GM21529 (cell line): ENCODE measurements at regions not wholly inside any gene's neighbourhood (a gene's known extent, or its start where the extent isn't known, plus 50 kb on each side); places are given as distances from the start of the nearest gene placed in this dataset.

Source experiments
- ATAC-seq: cut with Tn5 transposase; IDR thresholded peaks from one replicate; pipeline ENCODE4 v1.9.1; 2021; ENCODE audit not compliant: unreplicated experiment

DNA sequence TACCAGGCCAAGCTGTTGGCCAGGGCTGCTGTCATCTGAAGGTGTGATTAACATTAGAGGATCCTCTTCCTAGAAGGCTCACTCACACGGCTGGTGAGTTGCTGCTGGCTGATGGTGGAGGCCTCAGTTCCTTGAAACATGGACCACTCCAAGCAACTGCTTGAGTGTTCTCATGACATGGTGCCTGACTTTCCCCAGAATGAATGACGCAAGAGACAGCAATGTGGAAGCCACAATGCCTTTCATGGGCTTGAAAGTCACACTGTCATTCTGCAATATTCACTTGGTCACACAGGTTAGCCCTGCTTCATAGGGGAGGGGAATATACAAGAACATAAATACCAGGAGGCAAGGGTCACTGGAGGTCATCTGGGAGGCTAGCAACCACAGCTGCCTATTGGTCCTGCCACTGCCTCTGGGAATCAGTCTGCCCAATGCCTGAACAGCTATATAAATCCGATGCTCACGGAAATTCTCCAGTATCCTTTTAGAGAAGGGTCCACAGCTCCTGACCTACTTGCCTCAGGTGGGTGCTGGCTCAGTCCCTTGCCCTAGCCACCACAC, 97.1 kb upstream of the MAML3 start:
- ATAC-seq, result no peak

DNA sequence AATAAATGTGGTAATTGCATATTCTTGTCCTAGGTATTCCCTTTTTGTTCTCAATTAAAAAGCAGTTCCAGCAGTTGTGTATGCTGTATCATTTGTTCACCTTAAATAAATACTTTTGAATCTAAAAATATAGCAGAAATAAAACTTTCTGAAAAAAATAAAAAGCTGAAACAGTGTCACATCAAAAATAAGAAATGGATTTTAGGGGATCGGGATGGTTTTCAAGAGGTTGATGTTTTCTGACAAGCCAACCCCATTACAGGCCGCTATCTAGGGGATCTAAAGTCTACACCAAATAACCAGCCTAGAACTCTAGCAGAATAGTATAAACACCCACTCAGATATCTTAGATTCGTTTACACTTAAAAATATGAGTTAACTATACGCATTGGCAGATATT, 95.4 kb upstream of the MAML3 start:
- ATAC-seq, result no peak

DNA sequence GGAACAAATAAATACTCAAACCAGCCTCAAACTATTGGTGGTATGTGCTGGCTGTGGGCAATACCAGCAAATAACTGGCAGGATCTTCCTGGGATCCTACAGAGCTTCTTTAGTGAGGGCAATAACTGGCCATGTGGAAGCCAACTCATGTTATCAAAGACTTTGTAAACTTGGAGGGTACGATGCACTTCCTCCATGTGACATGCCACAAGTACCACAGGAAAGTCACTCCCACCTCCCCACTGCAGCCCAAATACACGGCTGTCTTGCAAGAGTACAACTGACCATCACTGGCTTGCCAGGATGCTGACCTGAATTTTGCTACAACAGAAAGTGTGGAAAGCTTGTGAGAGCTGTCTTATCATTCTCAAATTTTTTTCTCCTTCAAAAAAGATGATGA, 93.3 kb upstream of the MAML3 start:
- no peak for ATAC-seq

DNA sequence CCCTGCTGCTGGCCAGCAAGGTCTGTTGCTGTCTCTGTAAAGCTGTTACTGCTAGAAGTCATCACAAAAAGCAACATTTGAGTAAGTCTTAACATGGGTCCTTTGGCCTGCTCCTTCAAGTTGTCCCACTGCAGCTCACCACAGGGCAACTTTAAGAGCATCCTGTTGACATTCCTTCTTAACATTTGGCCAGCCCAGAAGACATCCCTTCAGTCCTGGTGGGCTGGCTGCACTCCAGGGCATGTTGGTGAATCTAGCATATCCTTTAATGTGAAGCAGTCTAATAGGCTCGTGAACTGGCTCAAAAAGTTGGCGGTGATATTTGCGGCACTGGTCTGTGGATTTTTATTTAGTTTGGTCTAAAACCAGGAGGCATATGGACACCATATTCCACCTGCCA, 92.2 kb upstream of the MAML3 start:
- no peak for ATAC-seq

DNA sequence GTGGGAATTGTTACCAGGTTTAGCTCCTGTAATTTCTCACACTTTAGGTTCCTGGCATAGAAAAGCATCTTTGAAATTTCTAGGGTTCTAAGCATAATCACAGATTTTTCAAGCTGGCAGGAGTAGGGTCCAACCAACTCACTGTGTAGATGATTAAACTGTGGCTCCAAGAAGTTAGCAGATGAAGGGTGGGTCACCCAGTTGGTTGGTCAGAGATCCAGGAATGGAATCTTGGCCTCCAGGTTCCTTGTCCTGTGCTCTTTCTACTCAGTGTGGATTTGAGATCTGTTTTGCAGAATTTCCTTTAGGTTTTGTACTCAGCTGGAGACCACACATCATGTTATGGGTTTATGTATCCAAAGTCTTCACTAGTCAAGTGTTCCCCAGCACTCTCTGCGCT, 90.3 kb upstream of the MAML3 start:
- no peak for ATAC-seq

DNA sequence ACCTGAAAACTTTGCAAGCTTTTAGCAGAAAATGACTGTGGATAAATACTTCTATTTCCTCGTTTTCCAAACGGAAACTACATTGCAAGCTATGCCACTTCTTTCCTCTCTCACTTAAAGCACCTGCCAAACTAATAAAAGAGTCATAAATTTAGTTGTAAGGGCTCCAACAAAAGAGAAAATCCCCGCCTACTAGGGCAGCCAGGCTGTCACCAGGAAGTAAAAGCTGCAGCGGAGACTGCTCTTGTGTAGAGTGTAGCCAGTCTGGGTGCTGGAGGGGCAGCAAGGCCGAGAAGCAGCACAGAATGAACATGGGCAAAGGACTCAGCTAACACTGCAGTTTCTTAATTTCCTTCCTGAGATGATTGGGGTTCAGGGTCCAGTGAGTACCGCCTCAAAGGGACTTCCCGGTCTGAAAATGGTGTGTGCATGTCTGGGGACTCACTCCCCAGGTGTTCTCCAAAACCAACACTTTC, 89.3 kb upstream of the MAML3 start:
- ATAC-seq, result peak; percentile 91

DNA sequence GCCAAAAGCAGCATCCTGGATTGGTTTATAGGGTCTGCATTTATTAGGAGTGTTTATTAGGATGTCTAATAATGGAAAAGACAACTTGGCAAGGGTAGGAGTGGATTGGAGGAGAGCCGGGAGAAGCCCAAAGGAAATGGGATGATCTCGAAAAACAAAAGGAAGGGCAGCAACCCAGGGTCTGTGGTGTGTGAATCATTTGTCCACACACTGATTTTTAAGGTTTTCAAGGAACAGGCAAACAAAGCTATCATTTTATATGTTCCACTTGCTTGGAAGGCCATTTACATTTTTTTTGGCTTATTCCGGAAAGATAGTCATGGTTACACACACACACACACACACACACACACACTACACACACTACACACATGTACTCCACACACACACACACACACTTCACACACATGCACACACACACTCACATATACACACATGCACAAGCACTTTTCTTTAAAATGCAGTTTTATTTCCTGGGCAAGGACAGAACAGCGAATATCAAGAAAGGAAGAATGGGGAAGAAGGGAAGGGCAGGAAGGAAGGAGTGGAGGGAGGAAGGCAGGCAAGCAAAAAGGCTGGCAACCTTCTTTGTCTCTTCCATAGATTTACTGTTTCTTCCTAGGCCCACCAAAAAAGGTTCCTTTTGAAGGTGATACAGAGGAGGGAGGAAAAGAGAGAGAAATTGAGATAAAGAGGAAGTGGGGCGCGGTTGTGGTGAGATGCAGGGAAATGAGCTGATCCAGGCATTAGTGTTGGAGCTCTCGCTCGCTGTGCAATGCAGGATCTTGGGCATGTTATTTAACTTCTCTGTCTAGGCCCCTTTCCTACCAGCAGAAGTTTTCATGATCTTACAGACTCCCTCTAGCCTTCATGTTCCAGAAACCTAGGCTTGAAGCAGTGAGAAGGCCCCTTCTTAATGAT, 88.6 kb upstream of the MAML3 start:
- ATAC-seq, result peak; percentile 69

DNA sequence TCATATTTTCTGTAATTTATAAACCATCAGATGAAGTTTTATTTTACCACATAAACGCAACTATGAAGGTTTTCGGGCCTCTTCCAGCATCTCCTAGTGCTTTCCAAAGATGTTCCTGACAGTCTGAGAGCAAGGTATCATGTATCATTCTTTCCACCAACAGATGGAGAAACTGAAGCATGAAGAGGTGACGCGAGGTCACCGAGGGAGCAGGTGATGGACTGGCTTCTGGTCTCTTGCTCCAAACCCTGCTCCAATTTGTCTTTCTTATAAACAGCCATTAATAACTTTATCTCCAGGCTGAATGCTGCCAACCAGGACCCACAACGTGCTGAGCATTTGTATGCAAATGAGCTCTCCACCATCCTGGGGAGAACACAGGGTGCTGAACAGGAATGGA, 86.3 kb upstream of the MAML3 start:
- ATAC-seq, result no peak

DNA sequence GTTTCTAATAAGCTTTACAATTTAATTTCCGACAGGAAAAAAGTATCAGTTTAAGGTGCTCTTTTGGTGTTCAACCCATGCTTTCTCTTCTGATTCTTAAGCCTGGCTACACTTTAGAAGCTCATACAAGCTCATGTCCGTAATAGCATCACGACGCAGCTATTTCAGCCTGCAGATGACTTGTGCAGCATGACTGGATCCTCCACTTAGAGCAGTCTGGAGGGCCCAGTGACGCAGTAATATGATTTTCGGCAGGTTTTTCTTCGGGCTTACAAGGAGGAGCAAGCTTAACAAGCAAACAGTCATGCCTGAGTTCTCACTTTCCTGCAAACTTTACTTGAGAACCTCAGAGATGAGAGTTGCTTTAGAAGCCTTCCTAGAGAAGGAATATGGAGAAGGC, 85.3 kb upstream of the MAML3 start:
- no peak for ATAC-seq

DNA sequence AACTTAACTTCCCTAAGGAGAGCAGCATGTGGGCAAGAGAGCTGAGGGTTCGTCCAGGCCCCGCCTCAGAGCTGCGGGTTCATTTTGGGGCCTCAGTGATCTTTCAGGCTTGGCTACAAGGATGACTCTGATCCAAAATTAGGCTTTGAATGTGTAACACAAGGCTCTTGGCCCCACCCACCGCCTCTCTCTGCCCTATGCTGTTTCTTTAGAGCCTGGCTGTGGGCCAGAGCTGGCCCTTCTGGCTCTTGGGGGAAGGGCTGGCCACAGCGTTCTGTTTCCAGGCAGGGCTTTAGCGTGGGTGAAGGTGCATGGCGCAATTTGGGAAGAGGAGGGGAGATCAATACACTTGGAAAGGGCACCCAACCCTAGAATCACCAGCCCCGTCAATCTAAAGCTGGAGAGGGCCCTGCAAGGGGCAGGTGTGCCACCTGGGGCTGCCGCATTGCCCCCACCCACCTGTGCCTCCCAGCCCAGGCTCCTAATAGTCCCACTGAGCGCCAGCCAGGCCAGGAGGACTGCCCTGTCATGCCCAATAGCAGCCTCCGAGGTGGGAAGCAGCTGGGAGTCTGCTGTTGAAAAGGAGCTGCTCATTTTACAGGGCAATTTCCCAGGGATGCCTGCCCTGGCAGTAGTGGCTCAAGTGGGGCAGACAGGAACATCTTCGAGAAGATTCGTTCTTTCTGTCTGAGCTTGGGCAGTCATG, 84.5 kb upstream of the MAML3 start:
- no peak for ATAC-seq

DNA sequence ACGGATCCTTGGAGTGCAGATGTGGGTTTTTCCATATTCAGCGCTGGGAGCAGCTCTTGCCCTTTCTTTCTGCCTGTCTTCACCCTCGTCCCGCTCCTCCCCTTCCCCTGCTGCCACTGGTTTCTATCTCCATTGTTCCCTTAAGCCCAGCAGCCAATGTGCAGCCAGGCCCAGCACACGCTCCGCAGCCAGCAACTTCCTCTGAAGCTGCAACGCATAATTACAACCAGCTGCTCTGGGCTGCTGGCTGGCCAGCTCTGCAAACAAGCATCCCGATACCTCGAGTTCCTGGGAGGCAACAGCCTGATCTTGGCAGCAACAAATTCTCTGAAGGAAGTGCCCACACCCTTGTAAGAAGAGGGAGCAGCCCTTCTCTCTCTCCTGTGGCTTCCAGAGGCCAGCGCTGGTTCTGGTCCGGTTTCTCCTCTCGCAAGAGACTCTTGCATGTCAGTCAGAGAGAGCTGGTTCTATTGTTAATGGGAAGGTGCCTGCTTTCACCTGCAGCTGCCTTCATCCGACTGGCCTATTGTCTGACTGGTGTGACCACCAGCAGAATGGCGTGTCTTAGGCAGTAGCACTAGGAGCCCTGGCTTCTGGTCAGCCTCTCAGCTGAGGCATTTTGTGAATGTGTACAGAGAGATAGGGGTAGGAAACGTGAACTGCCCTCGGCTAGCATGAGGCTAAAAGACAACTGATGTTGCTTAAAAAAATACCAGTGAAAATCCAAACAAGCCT, 83.8 kb upstream of the MAML3 start:
- no peak for ATAC-seq

DNA sequence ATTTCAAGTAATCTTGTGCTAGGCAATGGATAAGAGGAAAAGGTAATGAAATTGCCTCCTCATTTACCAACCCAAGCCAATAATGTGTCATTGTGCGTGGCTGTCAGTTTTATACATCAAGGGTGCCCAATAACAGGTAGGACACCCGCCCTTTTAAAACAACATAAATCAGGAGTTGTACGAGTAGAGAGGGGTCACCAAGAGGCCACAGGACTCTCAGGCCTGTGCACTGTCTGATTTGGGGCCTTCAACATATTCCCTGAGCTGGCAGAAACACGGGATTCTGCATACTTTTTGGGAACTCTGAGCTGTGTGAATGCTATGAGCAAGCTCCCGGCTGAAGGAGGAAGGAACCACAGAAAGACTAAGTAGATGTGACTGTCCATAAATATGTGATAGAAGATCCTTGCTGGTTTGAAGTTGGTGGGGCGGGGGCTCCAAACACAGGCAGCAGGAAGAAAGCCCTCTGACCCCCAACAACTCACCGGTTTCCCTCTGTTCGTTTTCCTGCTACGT, 82.7 kb upstream of the MAML3 start:
- ATAC-seq, result no peak

DNA sequence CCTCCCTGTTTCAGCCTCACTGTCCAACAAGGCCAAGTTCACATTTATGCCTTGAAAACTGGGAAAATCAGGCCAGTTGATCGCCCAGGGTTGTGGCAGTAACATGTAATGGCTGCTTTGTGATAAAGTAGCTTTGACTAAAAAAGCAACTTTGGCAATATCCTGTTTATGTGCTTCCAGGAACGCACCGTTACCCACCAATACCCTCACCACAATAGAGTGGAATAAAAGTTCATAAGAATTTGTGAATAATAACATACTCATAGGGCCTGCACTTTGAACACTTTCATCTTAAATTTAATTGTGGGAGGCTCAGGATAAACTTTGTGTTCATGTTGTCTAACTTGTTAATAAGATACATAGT, 80.7 kb upstream of the MAML3 start:
- no peak for ATAC-seq

DNA sequence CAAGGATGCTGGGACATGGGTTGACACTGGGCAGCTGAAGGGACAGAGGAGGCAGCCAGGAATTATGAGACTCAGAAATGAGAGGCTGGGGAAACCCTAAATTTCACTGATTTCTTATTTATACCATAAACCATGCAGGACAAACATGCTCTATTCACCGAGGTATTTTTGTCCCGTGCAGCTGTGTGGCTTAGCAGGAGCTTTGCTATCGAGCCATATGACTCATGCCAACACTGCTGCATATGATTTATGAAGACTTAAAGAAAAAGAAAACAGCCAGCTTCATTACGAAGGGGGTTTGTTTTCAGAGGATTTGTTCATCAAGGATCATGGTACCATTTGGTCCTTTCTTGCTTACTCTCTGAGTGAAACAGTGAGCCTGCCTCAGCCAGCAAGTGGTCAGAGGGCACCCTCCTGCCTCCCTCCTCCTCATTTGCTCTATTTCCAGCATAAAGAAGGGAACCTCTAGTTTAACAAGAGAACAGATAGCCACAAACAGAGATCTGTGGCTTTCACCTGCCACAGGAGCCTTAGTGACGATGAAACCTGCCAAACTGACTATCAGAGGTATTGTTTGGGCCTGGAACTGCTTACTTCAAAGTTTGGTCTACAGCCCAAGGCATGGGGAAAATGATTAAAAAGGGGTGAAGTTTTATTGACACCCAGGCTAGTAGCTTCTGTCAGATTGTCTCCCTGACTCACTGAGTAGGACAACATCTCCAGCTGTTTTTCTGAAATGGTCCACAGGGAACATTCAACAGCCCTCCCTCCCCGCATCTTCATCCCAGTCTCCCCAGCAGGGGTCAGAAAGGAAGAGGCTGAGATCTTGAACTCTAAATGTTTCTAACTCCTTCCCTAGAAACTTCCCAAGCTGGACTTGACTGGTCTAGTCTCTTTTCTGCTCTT, 80.1 kb upstream of the MAML3 start:
- no peak for ATAC-seq

DNA sequence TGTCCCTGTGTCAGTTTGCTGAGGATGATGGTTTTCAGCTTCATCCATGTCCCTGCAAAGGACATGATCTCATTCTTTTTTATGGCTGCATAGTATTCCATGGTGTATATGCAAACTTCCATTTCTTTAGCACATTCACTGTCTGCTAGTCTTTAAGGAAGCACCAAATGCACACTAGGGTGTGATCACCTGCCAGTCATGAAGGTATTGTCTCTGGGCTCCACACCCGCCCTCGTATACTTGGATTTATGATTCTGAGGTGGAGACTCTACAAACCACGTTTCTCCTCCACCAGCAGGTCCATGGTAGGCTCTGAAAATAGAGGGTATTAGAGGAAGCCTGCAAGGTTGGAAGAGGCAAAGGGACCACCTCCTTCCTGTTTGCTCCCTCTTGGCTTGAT, 75.9 kb upstream of the MAML3 start:
- no peak for ATAC-seq

DNA sequence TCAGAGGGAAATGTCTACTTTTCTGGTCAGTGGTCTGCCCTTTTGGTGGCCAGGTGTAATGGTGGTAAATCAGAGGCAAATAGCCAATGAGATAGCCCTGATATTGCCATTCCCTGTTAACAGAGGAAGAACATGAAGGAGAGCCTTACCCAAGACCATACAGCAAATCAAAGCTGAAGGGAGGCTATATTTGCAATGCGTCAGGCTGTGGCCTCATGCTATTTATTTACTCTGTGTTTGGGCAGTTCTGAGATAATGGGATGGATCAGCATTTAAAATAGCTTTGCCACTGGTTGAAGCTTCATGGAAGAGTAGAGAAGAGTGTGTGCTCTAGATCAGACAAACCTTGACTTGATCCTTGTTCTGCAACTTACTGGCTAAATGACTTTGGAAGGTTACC, 73.3 kb upstream of the MAML3 start:
- no peak for ATAC-seq

DNA sequence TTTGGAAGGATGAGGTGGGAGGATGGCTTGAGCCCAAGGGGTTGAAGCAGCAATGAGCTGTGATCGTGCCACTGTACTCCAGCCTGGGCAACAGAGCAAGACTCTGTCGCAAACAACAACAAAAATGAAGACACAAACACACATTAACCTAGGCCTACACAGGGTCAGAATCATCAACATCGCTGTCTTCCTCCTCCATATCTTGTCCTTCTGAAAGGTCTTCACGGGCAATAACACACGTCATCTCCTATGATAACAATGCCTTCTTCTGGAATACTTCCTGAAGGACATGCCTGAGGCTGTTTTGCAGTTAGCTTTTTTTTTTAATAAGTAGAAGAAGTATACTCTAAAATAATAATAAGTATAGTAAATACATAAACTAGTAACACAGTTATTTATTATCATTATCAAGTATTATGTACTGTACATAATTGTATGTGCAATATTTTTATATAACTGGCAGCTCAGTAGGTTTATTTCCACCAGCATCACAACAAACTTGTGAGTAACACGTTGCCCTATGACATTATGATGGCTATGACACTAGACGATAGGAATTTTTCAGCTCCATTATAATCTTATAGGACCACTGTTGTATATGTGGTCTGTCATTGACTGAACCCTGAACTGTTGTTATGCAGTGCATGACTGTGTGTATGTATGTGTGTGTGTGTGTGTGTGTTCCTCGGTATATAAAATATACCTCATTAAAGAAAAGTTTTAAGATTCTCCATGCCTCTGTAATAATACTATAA, 69.2 kb upstream of the MAML3 start:
- ATAC-seq, result no peak

DNA sequence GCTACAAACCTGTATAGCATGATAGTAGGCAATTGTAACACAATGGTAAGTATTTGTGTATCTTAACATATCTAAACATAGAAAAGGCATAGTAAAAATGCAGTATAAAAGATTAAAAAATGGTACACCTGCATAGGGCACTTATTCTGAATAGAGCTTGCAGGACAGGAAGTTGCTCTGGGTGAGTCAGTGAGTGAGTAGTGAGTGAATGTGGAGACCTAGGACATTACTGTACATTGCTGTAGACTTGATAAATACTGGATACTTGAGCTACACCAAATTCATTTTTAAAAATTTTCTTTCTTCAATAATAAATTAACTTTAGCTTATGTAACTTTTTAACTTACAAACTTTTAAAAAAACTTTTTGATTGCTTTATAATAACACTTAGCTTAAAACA, 68.2 kb upstream of the MAML3 start:
- ATAC-seq, result no peak

DNA sequence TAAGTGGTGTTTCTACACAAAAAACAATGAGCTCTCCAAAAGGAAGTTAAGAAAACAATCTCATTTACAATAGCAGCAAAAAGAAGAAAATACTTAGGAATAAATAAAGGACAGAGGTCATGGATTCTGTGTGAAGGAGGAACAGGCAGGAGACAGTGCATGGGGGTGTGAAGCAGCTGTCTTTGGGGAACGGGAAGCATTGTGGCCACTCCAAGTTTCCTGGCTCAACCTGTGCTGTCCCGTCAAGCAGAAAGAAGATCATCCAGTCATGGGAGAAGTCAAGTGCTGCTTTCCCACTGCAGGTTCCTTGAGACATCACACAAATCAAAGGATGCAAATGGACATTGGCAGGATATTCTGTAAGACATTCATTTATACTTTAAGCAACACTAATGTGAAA, 66.1 kb upstream of the MAML3 start:
- ATAC-seq, result no peak
